Gastrocnemius medialis (tissue), 4 donors: ENCODE measurements at regions not wholly inside any gene's neighbourhood (a gene's known extent, or its start where the extent isn't known, plus 50 kb on each side); places are given as distances from the start of the nearest gene placed in this dataset.

ENCODE experiments used
- ATAC-seq, 2 donors: fragments of 150-250 bp; one replicate each; pipeline ENCODE4 v1.9.1; 2016
- DNase-seq, 2 donors: peaks; one replicate each; pipeline ENCODE4 v3.0.0-alpha.2; 2019
- H3K27ac ChIP-seq, 4 donors: fragments of 200-600 bp; sonication (generic); 1 replicate in 1 of 4; 2 replicates in 3 of 4; pipeline ENCODE4 v1.5.1; 2016 to 2018; ENCODE audit warnings: mild to moderate bottlenecking in 2 of 4, moderate library complexity in 1 of 4
- H3K27me3 ChIP-seq, 3 donors: fragments of 200-600 bp; sonication (generic) in 2 of 3; 1 replicate in 1 of 3; 2 replicates in 2 of 3; pipeline versions ENCODE4 v1.5.1 to v1.6.0; 2016 to 2019; ENCODE audit warnings: mild to moderate bottlenecking in 1 of 3, moderate library complexity in 1 of 3
- H3K36me3 ChIP-seq, 2 donors: fragments of 200-600 bp; sonication (generic) in 1 of 2; one replicate each; pipeline ENCODE4 v1.5.1; 2017 to 2018
- H3K4me1 ChIP-seq, 2 donors: fragments of 200-600 bp; sonication (generic) in 1 of 2; one replicate each; pipeline ENCODE4 v1.5.1; 2016 to 2017; ENCODE audit warnings: mild to moderate bottlenecking in 2 of 2
- H3K4me3 ChIP-seq, 4 donors: fragments of 200-600 bp; sonication (generic) in 3 of 4; 1 replicate in 1 of 4; 2 replicates in 3 of 4; pipeline ENCODE4 v1.5.1; 2016 to 2019; ENCODE audit warnings: mild to moderate bottlenecking in 2 of 4
- H3K9me3 ChIP-seq, 3 donors: fragments of 200-600 bp; sonication (generic) in 2 of 3; 1 replicate in 1 of 3; 2 replicates in 2 of 3; pipeline ENCODE4 v1.5.1; 2016 to 2019
- CTCF ChIP-seq, 5 experiments: fragments of 450-650 bp in 3 of 5; fragments of 200-600 bp in 2 of 5; sonication (generic) in 2 of 5; IDR thresholded peaks in 4 of 5; conservative IDR thresholded peaks in 1 of 5; 1 replicate in 4 of 5; 2 replicates in 1 of 5; pipeline ENCODE4 v1.5.1; 2016 to 2019; ENCODE audit warnings: antibody characterized with exemption in 5 of 5, mild to moderate bottlenecking in 3 of 5, moderate library complexity in 3 of 5
- POLR2A ChIP-seq, 2 donors: fragments of 450-650 bp; IDR thresholded peaks; one replicate each; pipeline ENCODE4 v1.6.1; 2017; ENCODE audit warnings: antibody characterized with exemption in 2 of 2, mild to moderate bottlenecking in 2 of 2, moderate library complexity in 2 of 2
- in situ Hi-C, 4 donors: fragments of 200-750 bp; cut with MboI; loops; one replicate each; pipeline versions ENCODE4 v1.15.0 to v1.8.0; 2017; ENCODE audit warnings: low sequenced_read_pairs in 4 of 4
- intact Hi-C: fragments of 100-400 bp; cut with DNase I; formaldehyde crosslinking; loops from one replicate; pipeline ENCODE4 v1.15.1; 2023; ENCODE audit warnings: low total_unique reads

GRCh38 chr4:27846951-27847350 lies 986.3 kb downstream of the STIM2 start:
- no peak overlapping the region for H3K4me3 ChIP-seq
- no peaks in the 10 kb centered on the region for H3K4me1 ChIP-seq
- ATAC-seq (no peak), DNase-seq (no peak)
- no peak for TF ChIP-seq POLR2A (IDR thresholded peaks at IDR 0.05)
- no peak for TF ChIP-seq CTCF (IDR thresholded peaks at IDR 0.05 in 4 of 5, conservative IDR thresholded peaks at IDR 0.05 in 1 of 5)
- intact Hi-C loops (no loop called here), in situ Hi-C loops (no loop called here)
- H3K9me3 ChIP-seq = no peaks in the 10 kb centered on the region
- no peak overlapping the region for H3K27ac ChIP-seq
- H3K27me3 ChIP-seq = no peaks in the 10 kb centered on the region
- no peaks in the 10 kb centered on the region for H3K36me3 ChIP-seq

- intact Hi-C loops = no loop called here
- in situ Hi-C loops = no loop called here
Measured at GRCh38 chr4:27861381-27861787, 1000.7 kb downstream of the STIM2 start.

GRCh38 chr4:27861802-27862201 lies 1001.2 kb downstream of the STIM2 start:
- Histone ChIP-seq H3K27ac (no peak overlapping the region), H3K27me3 (no peaks in the 10 kb centered on the region), H3K4me1 (no peaks in the 10 kb centered on the region), H3K4me3 (no peak overlapping the region), H3K36me3 (no peaks in the 10 kb centered on the region), H3K9me3 (no peaks in the 10 kb centered on the region)
- intact Hi-C loops = no loop called here
- no peak for DNase-seq
- no peak for TF ChIP-seq CTCF (IDR thresholded peaks at IDR 0.05 in 4 of 5, conservative IDR thresholded peaks at IDR 0.05 in 1 of 5)
- TF ChIP-seq POLR2A (IDR thresholded peaks at IDR 0.05) = no peak
- in situ Hi-C loops = no loop called here
- ATAC-seq = no peak

More at GRCh38 chr4:27861381-27861787, 1000.7 kb downstream of the STIM2 start:
- DNase-seq (no peak), ATAC-seq (no peak)
- H3K4me3 ChIP-seq = no peak overlapping the region
- no peaks in the 10 kb centered on the region for H3K9me3 ChIP-seq
- H3K27me3 ChIP-seq = no peaks in the 10 kb centered on the region
- H3K36me3 ChIP-seq = no peaks in the 10 kb centered on the region
- H3K27ac ChIP-seq = no peak overlapping the region
- no peaks in the 10 kb centered on the region for H3K4me1 ChIP-seq
- no peak for TF ChIP-seq CTCF (IDR thresholded peaks at IDR 0.05 in 4 of 5, conservative IDR thresholded peaks at IDR 0.05 in 1 of 5)
- no peak for TF ChIP-seq POLR2A (IDR thresholded peaks at IDR 0.05)

- H3K27ac ChIP-seq = no peak overlapping the region
- intact Hi-C loops = no loop called here
- in situ Hi-C loops = no loop called here
- no peaks in the 10 kb centered on the region for H3K36me3 ChIP-seq
- H3K9me3 ChIP-seq = no peaks in the 10 kb centered on the region
- ATAC-seq (no peak), DNase-seq (no peak)
- no peak overlapping the region for H3K4me3 ChIP-seq
- no peaks in the 10 kb centered on the region for H3K27me3 ChIP-seq
- H3K4me1 ChIP-seq = no peaks in the 10 kb centered on the region
- TF ChIP-seq CTCF (IDR thresholded peaks at IDR 0.05 in 4 of 5, conservative IDR thresholded peaks at IDR 0.05 in 1 of 5) (no peak), POLR2A (IDR thresholded peaks at IDR 0.05) (no peak)
Measured at GRCh38 chr4:27873596-27873995, 1013.0 kb downstream of the STIM2 start.

GRCh38 chr4:27881705-27882104 lies 1021.1 kb downstream of the STIM2 start:
- in situ Hi-C loops (no loop called here), intact Hi-C loops (no loop called here)
- Histone ChIP-seq H3K27me3 (no peaks in the 10 kb centered on the region), H3K4me3 (no peak overlapping the region), H3K9me3 (no peaks in the 10 kb centered on the region), H3K36me3 (no peaks in the 10 kb centered on the region), H3K27ac (no peak overlapping the region), H3K4me1 (no peaks in the 10 kb centered on the region)
- no peak for TF ChIP-seq CTCF (IDR thresholded peaks at IDR 0.05 in 4 of 5, conservative IDR thresholded peaks at IDR 0.05 in 1 of 5)
- no peak for TF ChIP-seq POLR2A (IDR thresholded peaks at IDR 0.05)
- no peak for ATAC-seq
- DNase-seq = no peak
